ENCODE measurements at regions not wholly inside any gene's neighbourhood (a gene's known extent, or its start where the extent isn't known, plus 50 kb on each side); places are given as distances from the start of the nearest gene placed in this dataset.

DNA sequence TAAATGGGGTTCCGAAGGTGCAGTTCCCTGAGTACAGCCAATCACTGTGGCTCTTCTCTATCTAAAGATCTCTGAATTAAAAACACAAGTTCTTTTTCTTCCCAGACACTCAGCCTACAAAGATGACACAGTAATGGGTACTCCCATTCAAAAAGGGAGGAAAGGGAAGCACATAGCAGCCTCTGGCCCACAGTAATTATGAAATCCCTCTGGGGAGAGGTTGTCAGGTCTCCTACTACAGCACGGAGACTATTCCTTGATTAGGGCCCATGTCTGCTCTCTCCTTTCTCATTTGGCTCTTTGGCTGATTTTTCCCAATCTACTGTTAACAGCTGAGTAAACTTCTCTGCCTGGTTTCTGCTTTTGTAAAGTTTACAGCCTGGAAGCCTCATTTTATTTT, 62.0 kb upstream of the RANBP3L start:
- H3K4me3 Mint-ChIP-seq: no peak overlapping the region
- H3K27me3 Mint-ChIP-seq: no peaks in the 10 kb centered on the region
- H3K9me3 Mint-ChIP-seq: no peaks in the 10 kb centered on the region
- no peak for DNase-seq (ENCODE audit: extremely low spot score, unreplicated experiment)
- peaks cover 24% of the 10 kb centered on the region for H3K4me1 Mint-ChIP-seq (ENCODE audit: unreplicated experiment)
- TF ChIP-seq, protein P1, sequence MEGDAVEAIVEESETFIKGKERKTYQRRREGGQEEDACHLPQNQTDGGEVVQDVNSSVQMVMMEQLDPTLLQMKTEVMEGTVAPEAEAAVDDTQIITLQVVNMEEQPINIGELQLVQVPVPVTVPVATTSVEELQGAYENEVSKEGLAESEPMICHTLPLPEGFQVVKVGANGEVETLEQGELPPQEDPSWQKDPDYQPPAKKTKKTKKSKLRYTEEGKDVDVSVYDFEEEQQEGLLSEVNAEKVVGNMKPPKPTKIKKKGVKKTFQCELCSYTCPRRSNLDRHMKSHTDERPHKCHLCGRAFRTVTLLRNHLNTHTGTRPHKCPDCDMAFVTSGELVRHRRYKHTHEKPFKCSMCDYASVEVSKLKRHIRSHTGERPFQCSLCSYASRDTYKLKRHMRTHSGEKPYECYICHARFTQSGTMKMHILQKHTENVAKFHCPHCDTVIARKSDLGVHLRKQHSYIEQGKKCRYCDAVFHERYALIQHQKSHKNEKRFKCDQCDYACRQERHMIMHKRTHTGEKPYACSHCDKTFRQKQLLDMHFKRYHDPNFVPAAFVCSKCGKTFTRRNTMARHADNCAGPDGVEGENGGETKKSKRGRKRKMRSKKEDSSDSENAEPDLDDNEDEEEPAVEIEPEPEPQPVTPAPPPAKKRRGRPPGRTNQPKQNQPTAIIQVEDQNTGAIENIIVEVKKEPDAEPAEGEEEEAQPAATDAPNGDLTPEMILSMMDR (conservative IDR thresholded peaks at IDR 0.05): no peak
- H3K27ac Mint-ChIP-seq: no peak overlapping the region
- no peaks in the 10 kb centered on the region for H3K36me3 Mint-ChIP-seq

DNA sequence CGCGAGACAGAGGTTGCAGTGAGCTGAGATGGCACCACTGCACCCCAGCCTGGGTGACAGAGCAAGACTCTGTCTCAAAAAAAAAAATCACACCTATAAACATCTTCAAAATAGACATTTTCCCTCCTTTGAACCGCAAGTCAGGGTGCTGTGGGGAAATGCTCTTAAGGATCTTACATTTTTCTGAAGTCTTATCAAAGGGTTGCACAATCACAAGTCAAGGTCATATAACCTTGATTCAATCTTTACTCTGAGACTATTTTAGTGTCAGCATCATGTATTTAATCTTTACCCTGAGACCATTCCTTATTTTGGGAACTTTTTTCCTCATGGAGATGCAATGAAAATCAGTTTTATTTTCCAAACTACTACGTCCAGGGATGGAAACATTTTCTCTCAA, 62.8 kb upstream of the RANBP3L start:
- DNase-seq (ENCODE audit: extremely low spot score, unreplicated experiment): no peak
- H3K4me1 Mint-ChIP-seq (ENCODE audit: unreplicated experiment): peaks cover 20% of the 10 kb centered on the region
- H3K9me3 Mint-ChIP-seq: no peaks in the 10 kb centered on the region
- no peaks in the 10 kb centered on the region for H3K36me3 Mint-ChIP-seq
- no peaks in the 10 kb centered on the region for H3K27me3 Mint-ChIP-seq
- H3K4me3 Mint-ChIP-seq: no peak overlapping the region
- TF ChIP-seq, protein P1 (conservative IDR thresholded peaks at IDR 0.05): no peak
- H3K27ac Mint-ChIP-seq: no peak overlapping the region

DNA sequence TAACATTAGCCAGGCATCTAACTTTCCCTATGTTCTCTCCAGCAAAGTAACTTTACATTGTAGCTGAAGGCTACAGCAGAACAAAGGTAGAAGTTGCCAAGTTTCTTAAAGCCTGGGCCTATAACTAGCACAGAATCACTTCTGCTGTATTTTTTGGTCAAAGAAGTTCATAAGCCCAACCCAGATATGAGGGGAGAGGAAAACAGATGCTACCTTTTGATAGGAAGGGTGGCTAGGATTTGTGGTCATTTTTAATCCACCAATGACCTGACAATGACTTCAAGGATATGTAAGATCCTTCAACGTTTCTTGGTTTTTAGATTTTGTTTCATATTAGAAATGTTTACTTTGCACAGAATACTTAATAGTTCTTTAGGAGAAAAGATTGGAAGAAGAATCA, 64.2 kb upstream of the RANBP3L start:
- H3K27me3 Mint-ChIP-seq: no peaks in the 10 kb centered on the region
- TF ChIP-seq, protein P1 (conservative IDR thresholded peaks at IDR 0.05): no peak
- H3K4me1 Mint-ChIP-seq (ENCODE audit: unreplicated experiment): peaks cover 9% of the 10 kb centered on the region
- H3K9me3 Mint-ChIP-seq: no peaks in the 10 kb centered on the region
- H3K36me3 Mint-ChIP-seq: no peaks in the 10 kb centered on the region
- H3K27ac Mint-ChIP-seq: no peak overlapping the region
- H3K4me3 Mint-ChIP-seq: no peak overlapping the region
- DNase-seq (ENCODE audit: extremely low spot score, unreplicated experiment): no peak

DNA sequence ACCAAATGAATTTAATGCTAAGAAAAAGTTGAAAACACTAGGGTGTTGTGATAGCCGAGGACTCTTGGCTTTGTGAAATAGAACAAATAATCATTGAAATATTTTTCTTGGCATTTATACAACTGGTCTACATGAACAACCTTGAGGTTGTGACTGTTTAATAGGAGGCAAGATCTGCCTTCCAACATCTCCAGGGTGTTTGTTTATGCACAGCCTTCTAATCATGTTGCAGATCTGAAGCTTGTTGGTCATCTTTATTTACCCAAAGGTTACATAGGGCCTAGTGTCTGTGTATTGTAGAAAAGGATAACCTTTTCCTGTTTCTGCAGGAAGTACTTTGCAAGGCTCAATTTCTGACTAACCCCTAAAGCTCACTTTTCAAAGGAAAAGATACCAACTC, 65.2 kb upstream of the RANBP3L start:
- Mint-ChIP-seq H3K36me3 (no peaks in the 10 kb centered on the region), H3K27ac (no peak overlapping the region), H3K27me3 (no peaks in the 10 kb centered on the region), H3K4me3 (no peak overlapping the region), H3K4me1 (ENCODE audit: unreplicated experiment) (peaks cover 9% of the 10 kb centered on the region), H3K9me3 (no peaks in the 10 kb centered on the region)
- DNase-seq (ENCODE audit: extremely low spot score, unreplicated experiment): no peak
- TF ChIP-seq, protein P1 (conservative IDR thresholded peaks at IDR 0.05): no peak

DNA sequence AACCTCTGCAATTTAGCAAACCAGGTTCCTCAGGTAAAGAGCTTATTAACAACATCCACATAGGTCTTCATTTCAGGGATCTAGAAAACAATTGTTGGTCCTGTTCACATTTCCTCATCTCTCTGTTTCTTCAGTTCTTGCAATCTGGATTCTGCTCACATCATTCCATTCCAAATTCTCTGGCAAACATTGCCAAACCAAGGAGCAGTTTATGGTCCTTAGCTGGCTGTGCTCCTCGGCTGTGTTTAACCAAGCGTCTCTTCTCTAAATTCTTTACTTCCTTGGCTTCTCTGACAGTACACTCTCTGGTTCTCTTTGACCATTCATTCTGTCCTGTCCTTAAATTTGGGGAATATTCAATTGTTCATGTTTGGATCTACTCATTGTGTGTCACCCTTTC, 65.8 kb upstream of the RANBP3L start:
- TF ChIP-seq, protein P1 (conservative IDR thresholded peaks at IDR 0.05): no peak
- H3K27me3 Mint-ChIP-seq: no peaks in the 10 kb centered on the region
- DNase-seq (ENCODE audit: extremely low spot score, unreplicated experiment): no peak
- H3K4me3 Mint-ChIP-seq: no peak overlapping the region
- H3K36me3 Mint-ChIP-seq: no peaks in the 10 kb centered on the region
- peaks cover 9% of the 10 kb centered on the region for H3K4me1 Mint-ChIP-seq (ENCODE audit: unreplicated experiment)
- no peaks in the 10 kb centered on the region for H3K9me3 Mint-ChIP-seq
- H3K27ac Mint-ChIP-seq: no peak overlapping the region

DNA sequence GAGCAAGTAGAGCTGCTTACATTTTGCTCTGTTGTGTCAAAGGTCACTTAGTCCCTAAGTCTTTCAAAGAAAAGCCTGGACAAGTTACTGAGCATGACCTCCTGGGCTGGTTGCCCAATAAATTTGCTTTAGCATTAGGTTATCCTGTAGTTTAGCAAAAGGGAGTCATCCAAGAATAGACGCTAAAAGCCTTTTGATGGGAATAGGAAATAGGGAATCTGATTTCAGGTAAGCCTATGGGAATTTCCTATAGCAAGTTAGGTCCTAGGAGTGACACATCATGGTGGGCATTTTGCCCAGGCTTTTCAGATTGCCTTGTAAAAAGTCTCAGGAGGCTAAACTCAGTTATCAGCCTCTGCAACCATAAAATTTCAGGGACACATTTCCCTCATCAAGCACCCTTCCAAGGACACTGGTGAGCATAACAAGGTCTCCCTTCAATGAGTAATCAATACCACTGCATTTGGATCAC, 67.6 kb upstream of the RANBP3L start:
- Mint-ChIP-seq H3K9me3 (no peaks in the 10 kb centered on the region), H3K36me3 (no peaks in the 10 kb centered on the region), H3K27me3 (no peaks in the 10 kb centered on the region), H3K27ac (no peak overlapping the region), H3K4me3 (no peak overlapping the region), H3K4me1 (ENCODE audit: unreplicated experiment) (peaks cover 4% of the 10 kb centered on the region)
- DNase-seq (ENCODE audit: extremely low spot score, unreplicated experiment): no peak
- TF ChIP-seq, protein P1 (conservative IDR thresholded peaks at IDR 0.05): no peak

All from type B pancreatic cell (in vitro differentiated cells).